ENCODE measurements at regions not wholly inside any gene's neighbourhood (a gene's known extent, or its start where the extent isn't known, plus 50 kb on each side); places are given as distances from the start of the nearest gene placed in this dataset.

DNA sequence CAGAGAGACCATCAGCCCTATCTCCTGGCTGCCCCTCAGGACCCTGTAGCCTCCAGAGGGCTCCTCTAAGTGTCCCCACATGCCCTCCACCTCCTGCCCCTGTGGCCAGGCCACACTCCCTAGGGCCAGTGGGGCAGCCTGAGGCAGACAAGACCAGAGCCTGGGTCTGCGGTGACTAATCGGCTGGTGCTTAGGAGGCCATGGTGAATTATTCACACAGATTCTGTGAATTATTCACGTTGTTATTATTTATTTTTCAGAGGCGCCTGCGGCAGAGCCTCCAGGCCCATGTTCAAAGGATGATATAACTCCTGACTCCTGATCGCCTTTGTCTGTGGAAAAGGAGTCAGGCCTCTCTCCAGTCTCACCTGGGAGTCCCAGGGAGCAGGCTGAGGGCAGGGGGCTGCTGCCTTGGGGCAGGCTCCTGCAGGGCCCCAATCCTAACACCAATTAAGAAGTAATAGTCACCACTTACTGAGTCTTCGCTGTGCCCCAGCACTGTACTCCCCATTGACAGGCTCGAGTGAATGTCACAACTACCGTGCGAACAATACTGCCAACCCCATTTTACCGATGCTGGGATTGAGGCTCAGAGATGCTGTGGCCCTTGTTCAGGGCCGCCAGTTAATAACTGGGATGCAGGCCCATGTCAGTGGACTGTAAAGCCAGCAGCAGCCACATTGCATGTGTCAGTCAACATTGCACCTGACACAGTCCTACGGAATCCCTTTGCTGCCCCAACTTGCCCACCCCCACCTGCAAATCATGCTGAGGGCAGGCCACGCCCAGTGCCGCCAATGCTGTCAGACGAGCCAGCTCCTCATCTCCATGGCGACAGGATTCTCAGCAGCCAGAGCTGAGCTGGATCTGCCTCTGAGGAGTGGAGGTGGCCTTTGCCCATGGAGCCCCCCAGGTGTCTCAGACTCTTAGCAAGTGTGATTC, 94.9 kb downstream of the PCDH1 start:
- H3K36me3 Mint-ChIP-seq (ENCODE audit: low read depth) = no peaks in the 10 kb centered on the region
- no peak overlapping the region for H3K27ac Mint-ChIP-seq (ENCODE audit: unreplicated experiment)
- no peak overlapping the region for H3K4me3 Mint-ChIP-seq (ENCODE audit: unreplicated experiment)
- H3K9me3 Mint-ChIP-seq (ENCODE audit: low read depth) = no peaks in the 10 kb centered on the region
- peaks cover 9% of the 10 kb centered on the region for H3K27me3 Mint-ChIP-seq (ENCODE audit: low read depth)
- TF ChIP-seq, protein P1, sequence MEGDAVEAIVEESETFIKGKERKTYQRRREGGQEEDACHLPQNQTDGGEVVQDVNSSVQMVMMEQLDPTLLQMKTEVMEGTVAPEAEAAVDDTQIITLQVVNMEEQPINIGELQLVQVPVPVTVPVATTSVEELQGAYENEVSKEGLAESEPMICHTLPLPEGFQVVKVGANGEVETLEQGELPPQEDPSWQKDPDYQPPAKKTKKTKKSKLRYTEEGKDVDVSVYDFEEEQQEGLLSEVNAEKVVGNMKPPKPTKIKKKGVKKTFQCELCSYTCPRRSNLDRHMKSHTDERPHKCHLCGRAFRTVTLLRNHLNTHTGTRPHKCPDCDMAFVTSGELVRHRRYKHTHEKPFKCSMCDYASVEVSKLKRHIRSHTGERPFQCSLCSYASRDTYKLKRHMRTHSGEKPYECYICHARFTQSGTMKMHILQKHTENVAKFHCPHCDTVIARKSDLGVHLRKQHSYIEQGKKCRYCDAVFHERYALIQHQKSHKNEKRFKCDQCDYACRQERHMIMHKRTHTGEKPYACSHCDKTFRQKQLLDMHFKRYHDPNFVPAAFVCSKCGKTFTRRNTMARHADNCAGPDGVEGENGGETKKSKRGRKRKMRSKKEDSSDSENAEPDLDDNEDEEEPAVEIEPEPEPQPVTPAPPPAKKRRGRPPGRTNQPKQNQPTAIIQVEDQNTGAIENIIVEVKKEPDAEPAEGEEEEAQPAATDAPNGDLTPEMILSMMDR (IDR thresholded peaks at IDR 0.05) = no peak
- DNase-seq (ENCODE audit: low spot score) = no peak
- peaks cover 20% of the 10 kb centered on the region for H3K4me1 Mint-ChIP-seq (ENCODE audit: low read depth)

DNA sequence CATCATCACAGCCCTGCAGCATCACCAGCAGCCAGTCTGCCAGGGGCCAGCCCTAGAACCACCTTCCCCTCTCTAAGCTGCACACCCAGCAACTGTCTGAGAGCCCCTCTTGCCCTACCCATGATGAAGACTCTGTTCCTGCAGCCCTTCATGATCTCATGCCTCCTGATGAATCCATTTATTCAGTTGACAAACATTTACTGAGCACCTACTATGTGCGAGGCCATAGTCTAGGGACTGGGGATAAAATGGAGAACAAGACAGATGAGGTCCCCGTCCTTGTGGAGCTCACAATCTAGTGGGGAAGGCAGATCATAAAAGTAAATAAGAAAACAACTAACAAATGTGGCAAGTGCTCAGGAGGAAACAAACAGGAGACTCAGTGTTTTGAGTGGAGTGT, 96.3 kb downstream of the PCDH1 start:
- no peak for DNase-seq (ENCODE audit: low spot score)
- no peak overlapping the region for H3K27ac Mint-ChIP-seq (ENCODE audit: unreplicated experiment)
- H3K27me3 Mint-ChIP-seq (ENCODE audit: low read depth) = peaks cover 3% of the 10 kb centered on the region
- peaks cover 26% of the 10 kb centered on the region for H3K4me1 Mint-ChIP-seq (ENCODE audit: low read depth)
- no peaks in the 10 kb centered on the region for H3K9me3 Mint-ChIP-seq (ENCODE audit: low read depth)
- TF ChIP-seq, protein P1 (IDR thresholded peaks at IDR 0.05) = no peak
- H3K4me3 Mint-ChIP-seq (ENCODE audit: unreplicated experiment) = no peak overlapping the region
- H3K36me3 Mint-ChIP-seq (ENCODE audit: low read depth) = no peaks in the 10 kb centered on the region

DNA sequence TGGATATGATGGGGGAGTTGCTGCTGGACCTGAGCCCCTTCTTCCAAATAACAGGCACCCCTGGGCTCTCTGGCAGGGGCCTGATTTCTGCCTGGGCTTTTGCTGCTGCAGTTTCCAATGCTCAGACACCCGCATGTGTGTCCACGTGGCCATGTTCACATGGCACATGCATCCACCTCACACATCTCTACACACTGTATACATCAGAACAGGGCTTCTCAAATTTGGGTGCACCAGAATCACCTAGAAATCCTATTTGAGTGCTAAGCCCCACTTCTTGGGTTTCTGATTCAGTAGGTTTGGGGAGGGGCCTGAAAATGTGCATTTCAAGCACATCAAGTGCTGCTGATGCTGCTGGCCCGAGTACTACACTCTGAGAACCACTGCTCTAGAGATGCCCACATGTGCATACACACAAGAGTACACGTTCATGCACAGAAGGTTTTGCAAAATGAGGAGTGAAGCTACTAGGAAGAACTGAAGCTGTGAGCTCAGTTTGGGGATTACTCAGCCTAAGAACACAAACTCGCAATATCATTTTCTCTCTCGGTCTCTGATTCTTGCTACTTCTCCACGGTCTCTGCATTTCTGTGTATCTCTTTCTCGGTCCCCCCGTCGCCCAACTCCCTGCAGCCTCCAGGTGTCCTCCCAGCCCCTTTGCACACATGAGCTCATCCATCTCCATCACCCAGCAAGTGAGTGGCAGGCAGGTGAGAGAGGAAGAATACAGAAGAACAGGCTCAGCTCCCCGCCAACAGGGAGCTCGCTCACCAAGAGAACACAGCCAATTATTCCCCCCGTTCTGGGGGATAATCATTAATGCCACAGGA, 97.0 kb downstream of the PCDH1 start:
- Mint-ChIP-seq H3K9me3 (ENCODE audit: low read depth) (no peaks in the 10 kb centered on the region), H3K4me1 (ENCODE audit: low read depth) (peaks cover 26% of the 10 kb centered on the region), H3K36me3 (ENCODE audit: low read depth) (no peaks in the 10 kb centered on the region), H3K4me3 (ENCODE audit: unreplicated experiment) (no peak overlapping the region), H3K27ac (ENCODE audit: unreplicated experiment) (no peak overlapping the region), H3K27me3 (ENCODE audit: low read depth) (peaks cover 3% of the 10 kb centered on the region)
- no peak for DNase-seq (ENCODE audit: low spot score)
- TF ChIP-seq, protein P1 (IDR thresholded peaks at IDR 0.05) = no peak

DNA sequence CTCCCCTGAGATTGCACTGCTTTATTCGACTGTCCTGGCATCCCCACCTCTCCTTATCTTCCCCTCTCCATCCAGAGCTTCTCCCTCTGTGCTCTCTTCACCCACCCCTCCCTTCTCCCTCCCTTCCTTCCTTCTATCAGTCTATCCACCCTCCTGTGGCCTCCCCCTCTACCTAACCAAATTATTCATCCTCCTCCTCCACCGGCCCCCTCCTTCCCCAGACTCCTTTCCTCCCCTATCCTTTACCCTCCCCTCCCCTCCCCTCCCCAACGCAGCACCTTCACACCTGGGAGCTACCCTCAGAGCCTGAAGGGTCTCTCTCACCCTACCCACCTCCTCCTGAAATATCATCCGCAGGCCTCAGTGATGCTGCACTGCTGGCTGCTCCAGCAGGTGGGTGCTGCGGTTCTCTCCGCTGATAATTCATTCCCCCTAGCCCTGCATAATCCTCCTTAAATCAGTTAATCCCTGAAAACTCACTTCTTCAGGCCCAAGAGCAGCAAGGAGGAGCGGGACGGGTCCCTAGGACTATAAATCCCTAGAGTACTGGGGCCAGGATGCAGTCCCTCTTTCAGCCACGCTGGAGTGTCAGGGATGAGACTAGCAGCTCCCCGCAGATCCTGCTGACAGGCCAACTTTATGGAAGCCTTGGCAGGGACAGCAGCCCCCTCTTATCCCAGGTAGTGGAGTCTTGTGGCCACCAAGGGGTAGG, 97.8 kb downstream of the PCDH1 start:
- Mint-ChIP-seq H3K4me3 (ENCODE audit: unreplicated experiment) (no peak overlapping the region), H3K4me1 (ENCODE audit: low read depth) (peaks cover 26% of the 10 kb centered on the region), H3K36me3 (ENCODE audit: low read depth) (no peaks in the 10 kb centered on the region), H3K9me3 (ENCODE audit: low read depth) (no peaks in the 10 kb centered on the region), H3K27me3 (ENCODE audit: low read depth) (peaks cover 3% of the 10 kb centered on the region), H3K27ac (ENCODE audit: unreplicated experiment) (peak overlapping the region; percentile 49)
- no peak for DNase-seq (ENCODE audit: low spot score)
- TF ChIP-seq, protein P1 (IDR thresholded peaks at IDR 0.05) = no peak

Measured in chondrocyte (in vitro differentiated cells).